Peyer's patch (tissue), 4 donors: ENCODE measurements at regions not wholly inside any gene's neighbourhood (a gene's known extent, or its start where the extent isn't known, plus 50 kb on each side); places are given as distances from the start of the nearest gene placed in this dataset.

ENCODE experiments used
- POLR2A ChIP-seq, 2 donors: fragments of 450-650 bp; IDR thresholded peaks; one replicate each; pipeline ENCODE4 v1.5.1; 2017; ENCODE audit warnings: antibody characterized with exemption in 2 of 2, mild to moderate bottlenecking in 2 of 2, moderate library complexity in 2 of 2
- TF ChIP-seq, protein P1 (sequence below), 6 experiments: fragments of 450-650 bp in 4 of 6; fragments of 200-600 bp in 2 of 6; sonication (generic) in 1 of 6; IDR thresholded peaks; one replicate each; pipeline ENCODE4 v1.5.1; 2017 to 2019; ENCODE audit warnings: antibody characterized with exemption in 6 of 6, mild to moderate bottlenecking in 3 of 6, moderate library complexity in 1 of 6

DNA sequence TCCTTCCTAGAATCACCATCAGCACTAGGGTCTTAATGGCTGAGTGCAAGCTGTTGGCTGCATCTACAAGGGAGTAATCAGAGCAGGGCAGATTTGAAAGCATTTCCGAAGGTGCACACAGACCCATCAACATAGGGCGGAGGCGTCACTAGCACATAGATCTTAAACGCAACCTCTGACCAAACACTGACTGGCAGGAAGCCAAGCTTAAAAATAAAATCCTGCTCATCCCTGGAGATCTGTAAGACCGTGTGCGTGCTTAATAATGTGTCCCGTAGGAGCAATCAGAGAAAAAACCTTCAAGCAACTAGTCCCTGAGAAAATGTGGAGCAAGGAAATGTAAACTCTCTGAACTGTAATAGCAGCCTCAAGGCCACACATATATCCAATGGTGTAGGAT lies 470.5 kb downstream of the ETS1 start:
- TF ChIP-seq, protein P1, sequence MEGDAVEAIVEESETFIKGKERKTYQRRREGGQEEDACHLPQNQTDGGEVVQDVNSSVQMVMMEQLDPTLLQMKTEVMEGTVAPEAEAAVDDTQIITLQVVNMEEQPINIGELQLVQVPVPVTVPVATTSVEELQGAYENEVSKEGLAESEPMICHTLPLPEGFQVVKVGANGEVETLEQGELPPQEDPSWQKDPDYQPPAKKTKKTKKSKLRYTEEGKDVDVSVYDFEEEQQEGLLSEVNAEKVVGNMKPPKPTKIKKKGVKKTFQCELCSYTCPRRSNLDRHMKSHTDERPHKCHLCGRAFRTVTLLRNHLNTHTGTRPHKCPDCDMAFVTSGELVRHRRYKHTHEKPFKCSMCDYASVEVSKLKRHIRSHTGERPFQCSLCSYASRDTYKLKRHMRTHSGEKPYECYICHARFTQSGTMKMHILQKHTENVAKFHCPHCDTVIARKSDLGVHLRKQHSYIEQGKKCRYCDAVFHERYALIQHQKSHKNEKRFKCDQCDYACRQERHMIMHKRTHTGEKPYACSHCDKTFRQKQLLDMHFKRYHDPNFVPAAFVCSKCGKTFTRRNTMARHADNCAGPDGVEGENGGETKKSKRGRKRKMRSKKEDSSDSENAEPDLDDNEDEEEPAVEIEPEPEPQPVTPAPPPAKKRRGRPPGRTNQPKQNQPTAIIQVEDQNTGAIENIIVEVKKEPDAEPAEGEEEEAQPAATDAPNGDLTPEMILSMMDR (IDR thresholded peaks at IDR 0.05) = no peak
- TF ChIP-seq POLR2A (IDR thresholded peaks at IDR 0.05) = no peak
